PC-9 (cell line): ENCODE measurements at regions not wholly inside any gene's neighbourhood (a gene's known extent, or its start where the extent isn't known, plus 50 kb on each side); places are given as distances from the start of the nearest gene placed in this dataset.

Experiments
- BruUV-seq: library from RNA; stranded (reverse); fragments of 400-500 nt; replicated peaks from 2 replicates; lab custom pipeline; 2021; lab: Mats Ljungman, UMichigan
- CTCF ChIA-PET: fragments of 300-600 bp; sonication (Branson Sonifier 250); formaldehyde crosslinking; loops from one replicate; lab custom pipeline; 2022; ENCODE audit warnings: antibody characterized with exemption; lab: Charles Lee
- POLR2A ChIA-PET: fragments of 300-600 bp; sonication (Branson Sonifier 250); formaldehyde crosslinking; loops from one replicate; lab custom pipeline; 2022; ENCODE audit warnings: antibody characterized with exemption; ENCODE audit not compliant: unreplicated experiment; lab: Charles Lee
- DNase-seq, 2 experiments: peaks; one replicate each; pipeline versions ENCODE4 v3.0.0 to v3.0.0-alpha.2; 2015 to 2022; ENCODE audit warnings: mixed read lengths in 1 of 2
- H2AFZ ChIP-seq: fragments of 200-600 bp; sonication (generic); 2 replicates; pipeline ENCODE4 v1.8.1; 2017; ENCODE audit warnings: antibody characterized with exemption
- H3F3A ChIP-seq: fragments of 200-600 bp; sonication (generic); 2 replicates; pipeline ENCODE4 v1.8.1; 2017; ENCODE audit warnings: antibody characterized with exemption, mild to moderate bottlenecking, low read depth; ENCODE audit not compliant: insufficient read depth
- H3K27ac ChIP-seq: fragments of 200-600 bp; sonication (generic); 2 replicates; pipeline ENCODE4 v1.6.1; 2016; ENCODE audit warnings: mixed run types
- H3K27me3 ChIP-seq: fragments of 200-600 bp; sonication (generic); 2 replicates; pipeline ENCODE4 v1.6.1; 2016; ENCODE audit warnings: low read depth, mixed run types; ENCODE audit not compliant: insufficient read depth
- H3K36me3 ChIP-seq: fragments of 200-600 bp; sonication (generic); 2 replicates; pipeline ENCODE4 v1.6.1; 2016; ENCODE audit warnings: low read depth, mixed run types
- H3K4me1 ChIP-seq: fragments of 200-600 bp; sonication (generic); replicated peaks from 2 replicates; pipeline ENCODE4 v1.6.1; 2016; ENCODE audit warnings: mixed run types; ENCODE audit not compliant: insufficient read depth
- H3K4me2 ChIP-seq: fragments of 200-600 bp; sonication (generic); 2 replicates; pipeline ENCODE4 v1.6.1; 2017; ENCODE audit warnings: mixed run types
- H3K4me3 ChIP-seq: fragments of 200-600 bp; sonication (generic); 2 replicates; pipeline ENCODE4 v1.6.1; 2016; ENCODE audit warnings: mixed run types
- H3K79me2 ChIP-seq: fragments of 200-600 bp; sonication (generic); 2 replicates; pipeline ENCODE4 v1.6.1; 2017; ENCODE audit warnings: low read depth, mixed run types
- H3K9me2 ChIP-seq: fragments of 200-600 bp; sonication (generic); 2 replicates; pipeline ENCODE4 v1.8.1; 2017; ENCODE audit warnings: mild to moderate bottlenecking; ENCODE audit not compliant: insufficient read depth
- H3K9me3 ChIP-seq: fragments of 200-600 bp; sonication (generic); 2 replicates; pipeline ENCODE4 v1.8.1; 2016; ENCODE audit warnings: low read depth; ENCODE audit not compliant: insufficient read depth
- H4K20me1 ChIP-seq: fragments of 200-600 bp; sonication (generic); 2 replicates; pipeline ENCODE4 v1.8.1; 2017; ENCODE audit not compliant: insufficient read depth
- EZH2 ChIP-seq: fragments of 200-600 bp; sonication (generic); IDR thresholded peaks from 2 replicates; pipeline ENCODE4 v1.8.0; 2017; ENCODE audit warnings: antibody characterized with exemption, low read depth
- intact Hi-C: fragments of 100-400 bp; cut with micrococcal nuclease; formaldehyde crosslinking; loops from one replicate; pipeline ENCODE4 v1.10.0; 2022; ENCODE audit not compliant: unreplicated experiment
- TF ChIP-seq, protein P1 (sequence below): fragments of 200-600 bp; sonication (generic); conservative IDR thresholded peaks from 2 replicates; pipeline ENCODE4 v1.6.1; 2017; ENCODE audit warnings: mixed run types, antibody characterized with exemption, mild to moderate bottlenecking, moderate library complexity

DNA sequence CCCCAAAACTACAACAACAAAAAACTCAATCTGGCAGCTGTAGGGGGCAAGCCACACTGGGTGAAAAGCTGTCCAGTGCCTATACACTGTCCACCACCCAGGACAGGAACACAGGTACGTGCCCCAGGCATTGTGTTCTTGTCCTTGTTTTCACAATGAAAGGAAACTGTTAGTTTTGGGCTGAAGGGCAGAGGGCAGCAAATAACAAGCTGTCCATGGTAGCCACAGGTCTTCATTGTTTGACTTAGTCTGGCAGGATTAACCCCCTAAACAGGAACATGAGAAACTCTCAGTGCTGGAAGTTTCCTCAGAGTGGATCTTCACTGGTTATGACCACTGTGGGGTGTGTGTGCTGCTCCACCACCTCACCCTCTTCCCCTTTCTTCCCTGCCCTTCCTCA, 224.6 kb upstream of the N4BP1 start:
- CTCF ChIA-PET, result no interaction called here
- H2AFZ ChIP-seq, result no peak overlapping the region
- intact Hi-C loops, result no loop called here

DNA sequence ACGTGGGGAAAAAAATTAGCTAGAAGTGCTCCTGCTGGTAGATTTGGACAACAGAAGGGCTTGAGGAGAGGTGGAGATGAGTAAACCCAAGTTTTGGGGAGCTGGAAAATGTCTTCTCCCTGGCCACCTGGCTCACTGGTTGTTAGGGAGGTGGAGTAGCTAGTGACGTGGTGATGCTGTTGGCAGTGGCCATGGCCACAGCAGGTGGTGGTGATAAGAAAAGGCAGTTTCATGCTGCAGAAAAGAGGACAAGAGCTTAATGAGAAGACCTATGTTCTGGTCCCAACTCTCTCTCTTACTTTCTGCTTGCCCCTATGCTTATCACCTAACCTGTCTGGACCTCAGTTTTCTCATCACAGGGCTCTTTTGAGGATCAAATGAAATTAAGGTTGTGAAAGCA, 223.5 kb upstream of the N4BP1 start:
- no peaks in the 10 kb centered on the region for H4K20me1 ChIP-seq
- H3K27ac ChIP-seq, result no peak overlapping the region
- ChIA-PET CTCF (no interaction called here), POLR2A (interaction anchor here (0.6 kb wide), 1 partner anchor 12 kb away, joined by 3 read pairs; no protein-coding TSS in a partner anchor)
- no peaks in the 10 kb centered on the region for H3K9me3 ChIP-seq
- H3K4me1 ChIP-seq, result no peaks in the 10 kb centered on the region
- no peaks in the 10 kb centered on the region for H3K9me2 ChIP-seq
- H3K79me2 ChIP-seq, result no peaks in the 10 kb centered on the region
- intact Hi-C loops, result no loop called here
- H2AFZ ChIP-seq, result no peak overlapping the region
- H3K4me3 ChIP-seq, result no peak overlapping the region
- no peak for DNase-seq
- TF ChIP-seq, protein P1, sequence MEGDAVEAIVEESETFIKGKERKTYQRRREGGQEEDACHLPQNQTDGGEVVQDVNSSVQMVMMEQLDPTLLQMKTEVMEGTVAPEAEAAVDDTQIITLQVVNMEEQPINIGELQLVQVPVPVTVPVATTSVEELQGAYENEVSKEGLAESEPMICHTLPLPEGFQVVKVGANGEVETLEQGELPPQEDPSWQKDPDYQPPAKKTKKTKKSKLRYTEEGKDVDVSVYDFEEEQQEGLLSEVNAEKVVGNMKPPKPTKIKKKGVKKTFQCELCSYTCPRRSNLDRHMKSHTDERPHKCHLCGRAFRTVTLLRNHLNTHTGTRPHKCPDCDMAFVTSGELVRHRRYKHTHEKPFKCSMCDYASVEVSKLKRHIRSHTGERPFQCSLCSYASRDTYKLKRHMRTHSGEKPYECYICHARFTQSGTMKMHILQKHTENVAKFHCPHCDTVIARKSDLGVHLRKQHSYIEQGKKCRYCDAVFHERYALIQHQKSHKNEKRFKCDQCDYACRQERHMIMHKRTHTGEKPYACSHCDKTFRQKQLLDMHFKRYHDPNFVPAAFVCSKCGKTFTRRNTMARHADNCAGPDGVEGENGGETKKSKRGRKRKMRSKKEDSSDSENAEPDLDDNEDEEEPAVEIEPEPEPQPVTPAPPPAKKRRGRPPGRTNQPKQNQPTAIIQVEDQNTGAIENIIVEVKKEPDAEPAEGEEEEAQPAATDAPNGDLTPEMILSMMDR, result no peak
- TF ChIP-seq EZH2, result no peak
- no peaks in the 10 kb centered on the region for H3F3A ChIP-seq
- H3K4me2 ChIP-seq, result no peak overlapping the region
- no peaks in the 10 kb centered on the region for H3K27me3 ChIP-seq
- no TSS peak for BruUV-seq
- no peaks in the 10 kb centered on the region for H3K36me3 ChIP-seq

More for the DNA sequence above, 224.6 kb upstream of the N4BP1 start:
- Histone ChIP-seq H3K9me2 (no peaks in the 10 kb centered on the region), H3K4me1 (no peaks in the 10 kb centered on the region), H3K27me3 (no peaks in the 10 kb centered on the region), H3K27ac (no peak overlapping the region), H4K20me1 (no peaks in the 10 kb centered on the region), H3K36me3 (no peaks in the 10 kb centered on the region), H3K4me2 (no peak overlapping the region), H3K9me3 (no peaks in the 10 kb centered on the region), H3F3A (no peaks in the 10 kb centered on the region), H3K79me2 (no peaks in the 10 kb centered on the region), H3K4me3 (no peak overlapping the region)
- no peak for DNase-seq
- TF ChIP-seq EZH2, result no peak
- POLR2A ChIA-PET, result no interaction called here
- BruUV-seq, result no TSS peak

DNA sequence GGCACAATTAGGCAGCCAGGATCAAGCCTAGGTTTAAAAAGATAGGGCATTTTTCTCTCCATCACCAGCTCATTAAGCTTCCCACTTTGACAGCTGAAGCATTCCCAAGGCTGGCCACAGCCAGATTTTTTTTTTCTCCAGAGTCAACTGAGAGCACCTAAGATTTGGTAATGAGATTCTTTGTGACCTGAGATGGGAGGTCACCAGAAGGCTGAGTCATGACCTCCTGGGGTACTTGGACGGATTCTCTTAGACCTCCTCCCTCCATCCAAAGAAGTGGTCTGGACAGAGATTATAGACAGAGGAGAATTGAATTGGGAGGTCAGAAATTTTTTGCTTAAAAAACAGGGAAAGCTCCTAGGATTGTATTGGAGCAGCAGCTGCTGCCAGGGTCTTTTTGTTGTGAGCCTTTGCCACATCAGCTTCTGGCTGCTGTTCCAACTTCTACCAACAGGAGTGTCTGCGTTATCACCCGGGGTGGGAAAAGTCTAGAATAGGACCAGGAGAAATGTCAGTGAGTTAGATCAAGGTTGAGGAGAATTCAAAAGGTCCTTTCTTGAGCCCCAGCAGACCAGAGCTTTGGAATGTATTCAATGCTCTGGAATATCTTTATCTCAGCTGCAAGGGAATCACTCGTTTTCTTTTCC, 221.2 kb upstream of the N4BP1 start:
- H3K4me1 ChIP-seq, result no peaks in the 10 kb centered on the region
- CTCF ChIA-PET, result no interaction called here
- intact Hi-C loops, result no loop called here
- no peak overlapping the region for H3K4me3 ChIP-seq
- no peak overlapping the region for H2AFZ ChIP-seq
- H4K20me1 ChIP-seq, result no peaks in the 10 kb centered on the region
- no peaks in the 10 kb centered on the region for H3K27me3 ChIP-seq
- no peaks in the 10 kb centered on the region for H3K36me3 ChIP-seq
- POLR2A ChIA-PET, result no interaction called here
- no peak overlapping the region for H3K27ac ChIP-seq
- no peaks in the 10 kb centered on the region for H3K9me2 ChIP-seq
- H3K4me2 ChIP-seq, result no peak overlapping the region
- no peaks in the 10 kb centered on the region for H3K9me3 ChIP-seq
- no peaks in the 10 kb centered on the region for H3F3A ChIP-seq
- TF ChIP-seq EZH2, result no peak
- TF ChIP-seq, protein P1, result peak; percentile 51
- no peak for DNase-seq
- H3K79me2 ChIP-seq, result no peaks in the 10 kb centered on the region
- no TSS peak for BruUV-seq
